ENCODE measurements at regions not wholly inside any gene's neighbourhood (a gene's known extent, or its start where the extent isn't known, plus 50 kb on each side); places are given as distances from the start of the nearest gene placed in this dataset.

DNA sequence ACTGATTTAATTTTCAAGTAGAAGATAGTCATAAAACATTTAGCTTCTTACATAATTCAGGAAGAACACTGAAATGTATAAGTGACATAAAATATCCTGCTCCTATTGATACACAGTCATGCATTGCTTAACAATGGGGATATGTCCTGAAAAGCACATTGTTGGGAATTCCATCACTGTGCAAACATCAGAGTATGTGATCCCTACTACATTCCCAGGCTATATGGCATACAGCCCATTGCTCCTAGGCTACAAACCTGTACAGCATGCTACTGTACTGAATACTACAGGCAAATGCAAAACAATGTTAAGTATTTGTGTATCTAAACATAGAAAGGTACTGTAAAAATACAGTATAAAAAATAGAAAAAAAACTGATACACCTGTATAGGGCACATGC lies 723.9 kb upstream of the ARGLU1 start:
- DNase-seq: no peak

- no peak for DNase-seq
These were observed 721.6 kb upstream of the ARGLU1 start for GRCh38 chr13:107289540-107289939.

- DNase-seq: no peak
These were observed 716.2 kb upstream of the ARGLU1 start for GRCh38 chr13:107284173-107284572.

GRCh38 chr13:107277911-107278310 lies 710.0 kb upstream of the ARGLU1 start:
- DNase-seq: no peak

DNA sequence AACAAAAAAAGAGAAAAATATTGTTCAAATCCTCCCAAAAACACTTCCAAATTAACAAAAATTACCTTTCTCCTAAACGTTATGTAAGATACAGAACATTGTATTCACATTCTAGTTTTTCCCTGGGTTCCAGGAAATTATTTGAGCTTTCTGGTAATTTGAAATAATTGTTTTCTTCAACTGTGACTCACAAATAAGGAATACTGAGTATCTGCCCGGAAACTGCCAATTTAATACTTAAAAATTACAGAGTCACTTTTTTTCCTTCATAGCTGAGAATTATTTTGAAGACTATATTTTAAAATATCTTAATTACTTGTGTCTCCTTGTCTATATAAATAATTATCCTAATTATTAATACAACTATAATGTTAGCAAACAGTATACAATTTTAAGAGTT lies 709.0 kb upstream of the ARGLU1 start:
- no peak for DNase-seq

GRCh38 chr13:107275945-107276614 lies 708.1 kb upstream of the ARGLU1 start:
- no peak for DNase-seq

GRCh38 chr13:107275312-107275711 lies 707.4 kb upstream of the ARGLU1 start:
- no peak for DNase-seq

DNA sequence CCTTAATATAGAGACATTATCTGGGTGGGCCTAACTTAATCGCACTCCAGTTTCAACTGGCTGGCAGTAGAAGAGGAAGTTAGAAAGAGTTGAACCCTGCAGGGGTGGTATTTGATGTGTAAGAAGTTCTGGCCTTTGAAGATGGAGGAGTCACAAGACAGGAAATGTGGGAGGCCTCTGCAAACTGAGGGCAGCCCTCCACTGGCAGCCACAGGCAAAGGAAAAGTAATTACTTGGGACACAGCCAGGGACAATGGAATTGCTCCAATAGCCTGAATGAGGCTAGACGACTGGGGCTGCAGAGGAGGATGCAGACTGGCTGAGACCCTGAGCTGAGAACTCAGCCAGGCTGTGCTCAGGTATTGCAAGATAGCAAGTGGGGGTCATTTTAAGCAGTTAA lies 703.3 kb upstream of the ARGLU1 start:
- peak; percentile 72 for DNase-seq

- peak; percentile 44 for DNase-seq
These were observed 698.7 kb upstream of the ARGLU1 start for GRCh38 chr13:107266657-107267056.

DNA sequence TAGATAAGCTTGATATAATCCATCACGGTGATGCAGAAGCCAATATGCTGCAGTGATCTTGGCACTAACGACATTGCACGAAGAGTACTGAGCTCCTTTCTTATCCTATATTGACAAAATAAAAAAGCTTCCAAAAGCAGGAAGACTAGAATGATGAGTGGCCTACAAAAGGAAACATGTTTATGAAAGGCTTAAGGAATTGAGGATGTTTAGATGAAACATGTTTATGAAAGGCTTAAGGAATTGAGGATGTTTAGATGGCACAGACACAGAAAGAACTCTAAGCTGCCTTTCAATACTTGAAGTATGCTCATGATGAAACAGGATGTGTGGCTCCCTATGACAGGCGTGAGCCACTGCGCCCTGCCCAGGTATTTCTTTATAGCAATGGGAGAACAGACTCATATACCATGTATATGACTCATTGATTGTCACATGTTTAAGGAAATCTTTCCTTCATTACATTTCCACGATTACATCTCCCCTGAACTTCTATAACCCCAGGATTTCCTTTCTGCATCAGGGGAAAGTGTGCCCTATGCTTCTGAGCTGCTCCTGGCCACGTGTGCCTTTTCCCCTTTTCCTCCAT lies 690.8 kb upstream of the ARGLU1 start:
- no peak for DNase-seq

GRCh38 chr13:107254392-107254791 lies 686.5 kb upstream of the ARGLU1 start:
- no peak for DNase-seq

- DNase-seq: no peak
These were observed 684.5 kb upstream of the ARGLU1 start for GRCh38 chr13:107252428-107252827.

GRCh38 chr13:107252021-107252420 lies 684.1 kb upstream of the ARGLU1 start:
- no peak for DNase-seq

- no peak for DNase-seq
These were observed 683.4 kb upstream of the ARGLU1 start for GRCh38 chr13:107251341-107251740.

DNA sequence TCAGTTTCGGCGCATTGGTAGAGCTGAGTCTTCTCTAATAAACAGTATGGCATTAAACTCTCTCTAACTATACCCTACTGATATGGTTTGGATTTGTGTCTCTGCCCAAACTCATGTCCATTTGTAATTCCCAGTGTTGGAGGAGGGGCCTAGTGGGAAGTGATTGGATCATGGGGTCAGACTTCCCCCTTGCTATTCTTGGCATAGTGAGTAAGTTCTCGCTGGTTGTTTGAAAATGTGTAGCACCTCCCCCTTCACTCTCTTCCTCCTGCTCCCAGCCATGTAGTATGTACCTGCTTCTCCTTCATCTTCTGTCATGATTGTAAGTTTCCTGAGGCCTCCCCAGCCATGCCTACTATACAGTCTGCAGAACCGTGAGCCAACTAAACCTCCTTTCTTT lies 682.7 kb upstream of the ARGLU1 start:
- DNase-seq: no peak

DNA sequence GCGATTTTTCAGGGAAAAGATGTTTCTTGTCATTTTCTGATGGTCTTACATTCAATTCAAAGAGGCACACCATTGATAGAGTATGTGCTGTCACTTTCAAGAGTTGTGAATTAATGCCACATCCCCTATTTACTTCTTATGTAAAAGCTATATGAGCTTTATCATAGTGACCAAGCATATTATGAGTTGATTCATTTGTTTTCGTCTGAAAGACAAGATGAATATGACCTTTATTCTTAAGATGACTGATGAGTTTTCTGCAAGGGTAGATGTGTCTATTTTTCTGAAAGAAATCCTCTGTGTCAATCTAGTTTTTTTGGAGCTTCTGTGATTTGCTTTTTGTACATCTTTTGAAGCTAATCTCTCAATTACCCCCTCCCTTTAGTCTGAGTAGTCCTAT lies 676.3 kb upstream of the ARGLU1 start:
- DNase-seq: no peak

GRCh38 chr13:107242138-107242537 lies 674.2 kb upstream of the ARGLU1 start:
- no peak for DNase-seq

DNA sequence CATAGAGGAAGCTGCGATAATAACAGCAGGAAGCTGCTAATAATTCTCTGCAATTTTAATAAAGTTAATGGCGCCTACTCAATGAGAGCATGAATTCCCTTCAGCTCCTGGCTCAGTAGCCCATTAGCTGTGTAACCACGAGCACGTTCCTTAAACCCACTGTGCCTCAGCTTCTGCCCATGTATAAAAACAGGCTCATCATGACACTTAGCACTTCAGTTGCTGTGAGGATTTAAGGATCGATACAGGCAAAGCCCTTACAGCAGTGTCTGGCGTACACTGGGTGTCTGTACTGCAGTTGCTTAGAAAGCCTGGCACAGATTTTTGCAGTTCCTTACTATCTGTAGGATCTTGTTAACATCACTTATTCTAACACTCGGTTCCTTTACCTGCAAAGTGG lies 673.4 kb upstream of the ARGLU1 start:
- DNase-seq: no peak

DNA sequence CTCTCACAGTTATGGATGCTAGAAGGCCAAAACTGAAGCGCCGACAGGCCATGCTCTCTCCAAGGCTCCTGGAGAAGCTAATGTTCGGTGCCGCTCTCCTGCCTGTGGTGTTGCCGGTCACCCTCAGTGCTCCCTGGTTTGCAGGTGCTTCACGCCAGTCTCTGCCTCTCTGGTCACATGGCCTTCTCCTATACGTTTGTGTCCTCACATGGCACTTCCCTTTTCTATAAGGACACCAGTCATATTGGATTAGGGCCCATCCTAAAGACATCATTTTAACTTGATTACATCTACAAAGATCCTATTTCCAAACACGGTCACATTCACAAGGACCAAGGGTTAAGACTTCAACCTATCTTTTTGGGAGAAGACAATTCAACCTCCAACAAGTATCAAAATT lies 671.3 kb upstream of the ARGLU1 start:
- DNase-seq: no peak

DNA sequence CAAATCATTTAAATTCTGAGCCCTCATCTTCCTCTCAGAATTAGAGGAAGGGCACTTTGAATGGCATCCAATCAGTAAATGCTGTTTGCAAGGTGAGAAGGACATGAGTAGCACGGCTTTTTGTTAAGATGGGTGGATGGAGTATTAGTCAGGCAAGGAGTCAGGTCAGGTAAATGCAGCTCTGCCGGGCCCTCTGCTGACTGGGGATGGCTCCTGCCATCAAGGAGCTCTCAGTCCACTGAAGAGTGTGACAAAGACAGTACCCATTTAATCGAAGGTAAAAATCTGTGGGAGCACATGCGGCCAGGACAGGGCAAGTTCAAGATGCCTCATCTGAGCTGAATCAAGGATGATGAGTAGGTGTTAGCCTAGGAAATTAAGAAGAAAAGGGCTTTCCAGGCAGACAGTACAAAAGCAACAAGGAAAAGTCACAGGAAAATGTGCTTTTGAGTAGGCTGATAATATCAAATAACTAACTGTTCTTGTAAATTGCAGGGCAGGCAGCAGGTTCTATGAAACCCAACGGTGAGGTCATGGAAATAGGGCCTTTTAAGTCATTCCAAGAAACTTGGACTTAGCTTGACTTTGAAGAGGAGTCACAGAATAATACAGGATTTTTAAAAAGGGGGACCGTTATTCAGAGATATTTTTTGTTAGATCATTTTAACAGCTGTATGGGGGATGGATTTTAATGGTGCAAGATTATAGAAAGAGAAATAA lies 670.5 kb upstream of the ARGLU1 start:
- DNase-seq: no peak

- DNase-seq: no peak
These were observed 666.6 kb upstream of the ARGLU1 start for GRCh38 chr13:107234319-107235073.

GRCh38 chr13:107233541-107233940 lies 665.6 kb upstream of the ARGLU1 start:
- DNase-seq: no peak

GRCh38 chr13:107231944-107232343 lies 664.0 kb upstream of the ARGLU1 start:
- peak; percentile 41 for DNase-seq

DNA sequence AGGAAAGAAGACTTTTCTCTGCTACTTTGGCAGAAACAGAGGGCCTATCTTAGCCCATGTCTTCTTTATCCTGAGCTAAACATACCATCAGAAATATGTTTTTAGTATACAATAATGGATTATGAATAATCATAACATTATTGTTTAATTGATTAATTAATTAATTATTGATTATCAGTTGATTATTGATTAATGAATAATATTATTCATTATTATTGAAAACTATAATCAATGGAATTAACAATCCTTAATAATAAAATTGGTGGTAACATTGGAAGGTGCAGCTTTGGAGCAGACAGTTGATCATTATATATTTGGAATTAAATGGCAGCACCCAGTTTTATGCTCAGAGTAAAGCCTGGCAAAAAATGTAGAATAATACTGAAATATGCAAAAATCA lies 655.9 kb upstream of the ARGLU1 start:
- DNase-seq: no peak

All from NCI-H2029 treated with DMSO at 0.1 percent for 48 hours (cell line).